WTC11 (cell line): ENCODE measurements at regions not wholly inside any gene's neighbourhood (a gene's known extent, or its start where the extent isn't known, plus 50 kb on each side); places are given as distances from the start of the nearest gene placed in this dataset.

Experiments used
- GRHL2 ChIP-seq: fragments of 250-450 bp; sonication (Bioruptor Pico); IDR thresholded peaks from 2 replicates; pipeline ENCODE4 v1.8.0; 2022; ENCODE audit warnings: mild to moderate bottlenecking, moderate library complexity; ENCODE audit not compliant: insufficient replicate concordance, severe bottlenecking
- IRF2 ChIP-seq: sonication (generic); formaldehyde crosslinking; IDR thresholded peaks from 2 replicates; pipeline ENCODE4 v1.8.0; 2022; ENCODE audit warnings: low read depth, missing genetic modification reagents, borderline replicate concordance
- MXD4 ChIP-seq: fragments of 250-450 bp; sonication (Bioruptor Pico); IDR thresholded peaks from 2 replicates; pipeline ENCODE4 v1.8.0; 2021; ENCODE audit warnings: mild to moderate bottlenecking, moderate library complexity, borderline replicate concordance
- PRRX2 ChIP-seq: fragments of 250-450 bp; sonication (Bioruptor Pico); IDR thresholded peaks from 2 replicates; pipeline ENCODE4 v1.8.0; 2021; ENCODE audit warnings: mild to moderate bottlenecking
- TEAD1 ChIP-seq: sonication (generic); formaldehyde crosslinking; IDR thresholded peaks from 2 replicates; pipeline ENCODE4 v1.8.0; 2022; ENCODE audit warnings: mild to moderate bottlenecking, missing genetic modification reagents
- TEAD4 ChIP-seq: sonication (generic); formaldehyde crosslinking; IDR thresholded peaks from 2 replicates; pipeline ENCODE4 v1.8.0; 2022; ENCODE audit warnings: mild to moderate bottlenecking, missing genetic modification reagents
- TF ChIP-seq, protein P1 (sequence below): sonication (generic); formaldehyde crosslinking; IDR thresholded peaks from 2 replicates; pipeline ENCODE4 v1.8.0; 2022; ENCODE audit warnings: missing genetic modification reagents
- TF ChIP-seq, protein P2 (sequence below): sonication (generic); formaldehyde crosslinking; IDR thresholded peaks from 2 replicates; pipeline ENCODE4 v1.8.1; 2023; ENCODE audit warnings: mild to moderate bottlenecking, missing genetic modification reagents, moderate library complexity
- TF ChIP-seq, protein P3 (sequence below): sonication (generic); formaldehyde crosslinking; IDR thresholded peaks from 2 replicates; pipeline ENCODE4 v1.8.1; 2023; ENCODE audit warnings: mild to moderate bottlenecking, moderate library complexity, missing genetic modification reagents
- TF ChIP-seq, protein P4 (sequence below): sonication (generic); formaldehyde crosslinking; IDR thresholded peaks from 2 replicates; pipeline ENCODE4 v1.8.0; 2022; ENCODE audit warnings: mild to moderate bottlenecking, missing genetic modification reagents

DNA sequence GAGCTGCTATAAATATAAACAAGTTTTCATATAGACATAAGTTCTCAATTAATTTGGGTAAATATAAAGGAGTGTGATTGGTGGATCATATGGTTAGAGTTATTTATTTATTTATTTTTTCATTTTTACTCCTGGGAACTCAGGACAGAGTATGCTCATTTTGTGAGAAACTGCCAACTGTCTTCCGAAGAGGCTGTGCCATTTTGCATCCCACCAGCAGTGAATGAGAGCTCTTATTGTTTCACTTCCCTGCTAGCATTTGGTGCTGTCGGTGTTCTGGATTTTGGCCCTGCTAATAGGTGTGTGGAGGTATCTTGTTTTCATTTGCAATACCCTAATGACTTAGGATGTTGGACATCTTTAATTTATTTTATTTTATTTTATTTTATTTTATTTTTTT lies 50.4 kb upstream of the XPO1 start (continued):
- TF ChIP-seq, protein P1, sequence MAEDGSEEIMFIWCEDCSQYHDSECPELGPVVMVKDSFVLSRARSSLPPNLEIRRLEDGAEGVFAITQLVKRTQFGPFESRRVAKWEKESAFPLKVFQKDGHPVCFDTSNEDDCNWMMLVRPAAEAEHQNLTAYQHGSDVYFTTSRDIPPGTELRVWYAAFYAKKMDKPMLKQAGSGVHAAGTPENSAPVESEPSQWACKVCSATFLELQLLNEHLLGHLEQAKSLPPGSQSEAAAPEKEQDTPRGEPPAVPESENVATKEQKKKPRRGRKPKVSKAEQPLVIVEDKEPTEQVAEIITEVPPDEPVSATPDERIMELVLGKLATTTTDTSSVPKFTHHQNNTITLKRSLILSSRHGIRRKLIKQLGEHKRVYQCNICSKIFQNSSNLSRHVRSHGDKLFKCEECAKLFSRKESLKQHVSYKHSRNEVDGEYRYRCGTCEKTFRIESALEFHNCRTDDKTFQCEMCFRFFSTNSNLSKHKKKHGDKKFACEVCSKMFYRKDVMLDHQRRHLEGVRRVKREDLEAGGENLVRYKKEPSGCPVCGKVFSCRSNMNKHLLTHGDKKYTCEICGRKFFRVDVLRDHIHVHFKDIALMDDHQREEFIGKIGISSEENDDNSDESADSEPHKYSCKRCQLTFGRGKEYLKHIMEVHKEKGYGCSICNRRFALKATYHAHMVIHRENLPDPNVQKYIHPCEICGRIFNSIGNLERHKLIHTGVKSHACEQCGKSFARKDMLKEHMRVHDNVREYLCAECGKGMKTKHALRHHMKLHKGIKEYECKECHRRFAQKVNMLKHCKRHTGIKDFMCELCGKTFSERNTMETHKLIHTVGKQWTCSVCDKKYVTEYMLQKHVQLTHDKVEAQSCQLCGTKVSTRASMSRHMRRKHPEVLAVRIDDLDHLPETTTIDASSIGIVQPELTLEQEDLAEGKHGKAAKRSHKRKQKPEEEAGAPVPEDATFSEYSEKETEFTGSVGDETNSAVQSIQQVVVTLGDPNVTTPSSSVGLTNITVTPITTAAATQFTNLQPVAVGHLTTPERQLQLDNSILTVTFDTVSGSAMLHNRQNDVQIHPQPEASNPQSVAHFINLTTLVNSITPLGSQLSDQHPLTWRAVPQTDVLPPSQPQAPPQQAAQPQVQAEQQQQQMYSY (CRISPR knock-in tag), result no peak
- TF ChIP-seq GRHL2 (CRISPR knock-in tag) (no peak), PRRX2 (CRISPR knock-in tag) (no peak), TEAD1 (CRISPR knock-in tag) (no peak), MXD4 (no peak), TEAD4 (CRISPR knock-in tag) (no peak), IRF2 (CRISPR knock-in tag) (no peak)
- TF ChIP-seq, protein P2, sequence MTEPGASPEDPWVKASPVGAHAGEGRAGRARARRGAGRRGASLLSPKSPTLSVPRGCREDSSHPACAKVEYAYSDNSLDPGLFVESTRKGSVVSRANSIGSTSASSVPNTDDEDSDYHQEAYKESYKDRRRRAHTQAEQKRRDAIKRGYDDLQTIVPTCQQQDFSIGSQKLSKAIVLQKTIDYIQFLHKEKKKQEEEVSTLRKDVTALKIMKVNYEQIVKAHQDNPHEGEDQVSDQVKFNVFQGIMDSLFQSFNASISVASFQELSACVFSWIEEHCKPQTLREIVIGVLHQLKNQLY (CRISPR knock-in tag), result no peak
- TF ChIP-seq, protein P3, sequence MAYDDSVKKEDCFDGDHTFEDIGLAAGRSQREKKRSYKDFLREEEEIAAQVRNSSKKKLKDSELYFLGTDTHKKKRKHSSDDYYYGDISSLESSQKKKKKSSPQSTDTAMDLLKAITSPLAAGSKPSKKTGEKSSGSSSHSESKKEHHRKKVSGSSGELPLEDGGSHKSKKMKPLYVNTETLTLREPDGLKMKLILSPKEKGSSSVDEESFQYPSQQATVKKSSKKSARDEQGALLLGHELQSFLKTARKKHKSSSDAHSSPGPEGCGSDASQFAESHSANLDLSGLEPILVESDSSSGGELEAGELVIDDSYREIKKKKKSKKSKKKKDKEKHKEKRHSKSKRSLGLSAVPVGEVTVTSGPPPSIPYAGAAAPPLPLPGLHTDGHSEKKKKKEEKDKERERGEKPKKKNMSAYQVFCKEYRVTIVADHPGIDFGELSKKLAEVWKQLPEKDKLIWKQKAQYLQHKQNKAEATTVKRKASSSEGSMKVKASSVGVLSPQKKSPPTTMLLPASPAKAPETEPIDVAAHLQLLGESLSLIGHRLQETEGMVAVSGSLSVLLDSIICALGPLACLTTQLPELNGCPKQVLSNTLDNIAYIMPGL (CRISPR knock-in tag), result no peak
- TF ChIP-seq, protein P4, sequence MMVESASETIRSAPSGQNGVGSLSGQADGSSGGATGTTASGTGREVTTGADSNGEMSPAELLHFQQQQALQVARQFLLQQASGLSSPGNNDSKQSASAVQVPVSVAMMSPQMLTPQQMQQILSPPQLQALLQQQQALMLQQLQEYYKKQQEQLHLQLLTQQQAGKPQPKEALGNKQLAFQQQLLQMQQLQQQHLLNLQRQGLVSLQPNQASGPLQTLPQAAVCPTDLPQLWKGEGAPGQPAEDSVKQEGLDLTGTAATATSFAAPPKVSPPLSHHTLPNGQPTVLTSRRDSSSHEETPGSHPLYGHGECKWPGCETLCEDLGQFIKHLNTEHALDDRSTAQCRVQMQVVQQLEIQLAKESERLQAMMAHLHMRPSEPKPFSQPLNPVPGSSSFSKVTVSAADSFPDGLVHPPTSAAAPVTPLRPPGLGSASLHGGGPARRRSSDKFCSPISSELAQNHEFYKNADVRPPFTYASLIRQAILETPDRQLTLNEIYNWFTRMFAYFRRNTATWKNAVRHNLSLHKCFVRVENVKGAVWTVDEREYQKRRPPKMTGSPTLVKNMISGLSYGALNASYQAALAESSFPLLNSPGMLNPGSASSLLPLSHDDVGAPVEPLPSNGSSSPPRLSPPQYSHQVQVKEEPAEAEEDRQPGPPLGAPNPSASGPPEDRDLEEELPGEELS (CRISPR knock-in tag), result no peak
